ENCODE measurements at regions not wholly inside any gene's neighbourhood (a gene's known extent, or its start where the extent isn't known, plus 50 kb on each side); places are given as distances from the start of the nearest gene placed in this dataset.
"Not testable (repeated sequence)": the region's sequence is repeated elsewhere in the genome, so short reads cannot be mapped to it uniquely, and the experiment has no call there.

GRCh38 chr3:159340877-159341500, 539.1 kb downstream of the MFSD1 start:
- no peak overlapping the region for H3K4me2 ChIP-seq (ENCODE audit: low read length)
- H3K4me3 ChIP-seq (ENCODE audit: low read length), result no peak overlapping the region

GRCh38 chr3:159346271-159346903, 544.5 kb downstream of the MFSD1 start:
- Histone ChIP-seq H3K27me3 (ENCODE audit: control insufficient read depth, insufficient read depth, low read length) (peaks cover 6% of the 10 kb centered on the region), H3K9ac (ENCODE audit: low read depth, low read length) (no peak overlapping the region), H3K4me1 (ENCODE audit: control insufficient read depth, insufficient read depth, low read length) (no peaks in the 10 kb centered on the region), H3K4me2 (ENCODE audit: low read length) (no peak overlapping the region), H3K36me3 (ENCODE audit: insufficient read depth, low read length) (no peaks in the 10 kb centered on the region), H3K4me3 (ENCODE audit: low read length) (no peak overlapping the region), H3K9me3 (replicated peaks; ENCODE audit: low read length) (no peaks in the 10 kb centered on the region)

More at GRCh38 chr3:159340877-159341500, 539.1 kb downstream of the MFSD1 start:
- no peaks in the 10 kb centered on the region for H3K9me3 ChIP-seq (replicated peaks; ENCODE audit: low read length)
- no peak overlapping the region for H3K9ac ChIP-seq (ENCODE audit: low read depth, low read length)
- no peaks in the 10 kb centered on the region for H3K36me3 ChIP-seq (ENCODE audit: insufficient read depth, low read length)
- H3K4me1 ChIP-seq (ENCODE audit: control insufficient read depth, insufficient read depth, low read length), result no peaks in the 10 kb centered on the region
- H3K27me3 ChIP-seq (ENCODE audit: control insufficient read depth, insufficient read depth, low read length), result no peaks in the 10 kb centered on the region

DNA sequence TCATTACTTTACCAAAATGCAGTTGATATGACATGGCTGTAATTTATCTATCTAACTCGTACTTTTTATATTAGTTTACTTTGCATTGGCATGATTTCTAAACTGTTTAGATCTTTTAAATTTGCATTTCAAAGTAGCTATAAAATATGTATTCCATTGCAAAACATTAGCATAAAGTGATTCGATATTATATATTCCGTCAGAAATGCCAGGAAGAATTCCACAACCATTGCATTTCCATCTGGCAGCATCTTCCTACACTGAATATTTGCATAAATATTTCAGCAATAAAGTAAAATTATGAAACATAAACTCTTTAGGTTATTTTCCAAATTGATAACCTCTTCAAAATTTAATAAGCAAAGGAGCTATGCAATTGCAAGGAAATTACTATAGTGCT, 546.6 kb downstream of the MFSD1 start:
- Histone ChIP-seq H3K4me2 (ENCODE audit: low read length) (no peak overlapping the region), H3K27me3 (ENCODE audit: control insufficient read depth, insufficient read depth, low read length) (peaks cover 6% of the 10 kb centered on the region), H3K4me3 (ENCODE audit: low read length) (no peak overlapping the region)

DNA sequence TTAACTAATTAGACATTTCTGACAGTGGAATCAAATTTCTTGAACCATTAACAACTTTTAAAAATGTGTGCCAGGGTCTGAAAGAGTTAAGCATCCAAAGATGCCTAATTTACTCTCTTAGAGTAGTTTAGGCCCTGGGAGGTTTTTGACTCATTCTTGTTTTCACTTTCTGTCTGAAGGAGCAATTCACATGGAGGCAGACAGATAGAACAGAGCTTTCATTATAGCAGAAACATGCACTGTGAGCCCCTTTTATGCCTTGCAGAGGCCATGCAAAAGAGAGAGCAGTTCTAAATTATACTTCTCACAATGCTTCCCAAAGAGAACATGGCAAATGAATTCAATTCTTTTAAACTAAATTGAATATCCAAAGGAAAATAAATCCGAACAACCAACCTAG, 554.8 kb downstream of the MFSD1 start:
- H3K4me2 ChIP-seq (ENCODE audit: low read length), result no peak overlapping the region
- H3K9ac ChIP-seq (ENCODE audit: low read depth, low read length), result no peak overlapping the region
- H3K4me3 ChIP-seq (ENCODE audit: low read length), result no peak overlapping the region
- no peaks in the 10 kb centered on the region for H3K4me1 ChIP-seq (ENCODE audit: control insufficient read depth, insufficient read depth, low read length)
- no peaks in the 10 kb centered on the region for H3K9me3 ChIP-seq (replicated peaks; ENCODE audit: low read length)
- no peaks in the 10 kb centered on the region for H3K27me3 ChIP-seq (ENCODE audit: control insufficient read depth, insufficient read depth, low read length)
- H3K36me3 ChIP-seq (ENCODE audit: insufficient read depth, low read length), result no peaks in the 10 kb centered on the region

More for the DNA sequence above, 546.6 kb downstream of the MFSD1 start:
- H3K9ac ChIP-seq (ENCODE audit: low read depth, low read length), result no peak overlapping the region
- no peaks in the 10 kb centered on the region for H3K4me1 ChIP-seq (ENCODE audit: control insufficient read depth, insufficient read depth, low read length)
- no peaks in the 10 kb centered on the region for H3K9me3 ChIP-seq (replicated peaks; ENCODE audit: low read length)
- H3K36me3 ChIP-seq (ENCODE audit: insufficient read depth, low read length), result no peaks in the 10 kb centered on the region

DNA sequence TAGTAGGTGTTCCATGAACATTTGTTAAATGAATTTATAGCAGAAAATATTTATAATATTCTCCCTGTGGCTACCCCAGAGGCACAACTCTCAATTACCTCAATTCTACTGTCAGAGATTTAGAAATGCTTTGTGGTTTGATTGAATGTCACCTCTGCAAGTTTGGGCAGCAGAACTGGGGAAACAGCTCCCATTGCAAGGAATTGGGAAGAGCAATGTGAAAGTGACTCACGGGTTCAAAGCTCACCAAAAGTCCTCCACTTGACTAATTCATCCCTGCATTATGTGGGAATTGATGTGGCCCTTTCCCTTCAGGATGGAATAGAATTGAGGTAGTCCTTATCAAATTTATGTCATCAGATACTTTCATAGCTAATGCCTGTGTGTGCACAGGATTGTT, 562.7 kb downstream of the MFSD1 start:
- no peaks in the 10 kb centered on the region for H3K9me3 ChIP-seq (replicated peaks; ENCODE audit: low read length)
- no peak overlapping the region for H3K4me2 ChIP-seq (ENCODE audit: low read length)
- no peak overlapping the region for H3K4me3 ChIP-seq (ENCODE audit: low read length)
- no peaks in the 10 kb centered on the region for H3K4me1 ChIP-seq (ENCODE audit: control insufficient read depth, insufficient read depth, low read length)
- H3K9ac ChIP-seq (ENCODE audit: low read depth, low read length), result no peak overlapping the region
- H3K27me3 ChIP-seq (ENCODE audit: control insufficient read depth, insufficient read depth, low read length), result no peaks in the 10 kb centered on the region
- H3K36me3 ChIP-seq (ENCODE audit: insufficient read depth, low read length), result no peaks in the 10 kb centered on the region

- H3K4me3 ChIP-seq (ENCODE audit: low read length), result no peak overlapping the region
- no peak overlapping the region for H3K4me2 ChIP-seq (ENCODE audit: low read length)
Measured at GRCh38 chr3:159366476-159366875, 564.6 kb downstream of the MFSD1 start.

DNA sequence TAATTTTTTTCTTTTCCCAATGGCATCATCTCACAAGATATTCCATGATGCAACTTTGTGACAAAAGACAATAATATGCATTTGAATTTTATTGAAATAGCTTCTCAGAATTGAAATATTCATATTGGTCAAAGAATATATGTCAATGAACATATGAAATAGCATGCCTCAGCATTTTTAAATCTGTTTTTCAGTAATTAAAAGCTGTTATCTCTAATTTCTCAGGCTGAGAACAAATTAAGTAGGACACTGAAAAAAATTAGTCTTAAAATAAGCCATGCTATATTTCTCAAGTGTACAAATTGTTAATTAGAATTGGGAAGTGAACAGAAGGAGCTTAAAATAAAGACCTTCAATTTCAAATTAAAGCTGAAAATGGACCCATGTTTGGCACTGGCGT, 570.1 kb downstream of the MFSD1 start:
- Histone ChIP-seq H3K9me3 (replicated peaks; ENCODE audit: low read length) (no peaks in the 10 kb centered on the region), H3K4me2 (ENCODE audit: low read length) (no peak overlapping the region), H3K4me3 (ENCODE audit: low read length) (no peak overlapping the region), H3K36me3 (ENCODE audit: insufficient read depth, low read length) (no peaks in the 10 kb centered on the region), H3K9ac (ENCODE audit: low read depth, low read length) (no peak overlapping the region), H3K27me3 (ENCODE audit: control insufficient read depth, insufficient read depth, low read length) (no peaks in the 10 kb centered on the region), H3K4me1 (ENCODE audit: control insufficient read depth, insufficient read depth, low read length) (no peaks in the 10 kb centered on the region)

More at GRCh38 chr3:159366476-159366875, 564.6 kb downstream of the MFSD1 start:
- H3K36me3 ChIP-seq (ENCODE audit: insufficient read depth, low read length), result no peaks in the 10 kb centered on the region
- no peak overlapping the region for H3K9ac ChIP-seq (ENCODE audit: low read depth, low read length)
- no peaks in the 10 kb centered on the region for H3K4me1 ChIP-seq (ENCODE audit: control insufficient read depth, insufficient read depth, low read length)
- H3K27me3 ChIP-seq (ENCODE audit: control insufficient read depth, insufficient read depth, low read length), result no peaks in the 10 kb centered on the region
- no peaks in the 10 kb centered on the region for H3K9me3 ChIP-seq (replicated peaks; ENCODE audit: low read length)

DNA sequence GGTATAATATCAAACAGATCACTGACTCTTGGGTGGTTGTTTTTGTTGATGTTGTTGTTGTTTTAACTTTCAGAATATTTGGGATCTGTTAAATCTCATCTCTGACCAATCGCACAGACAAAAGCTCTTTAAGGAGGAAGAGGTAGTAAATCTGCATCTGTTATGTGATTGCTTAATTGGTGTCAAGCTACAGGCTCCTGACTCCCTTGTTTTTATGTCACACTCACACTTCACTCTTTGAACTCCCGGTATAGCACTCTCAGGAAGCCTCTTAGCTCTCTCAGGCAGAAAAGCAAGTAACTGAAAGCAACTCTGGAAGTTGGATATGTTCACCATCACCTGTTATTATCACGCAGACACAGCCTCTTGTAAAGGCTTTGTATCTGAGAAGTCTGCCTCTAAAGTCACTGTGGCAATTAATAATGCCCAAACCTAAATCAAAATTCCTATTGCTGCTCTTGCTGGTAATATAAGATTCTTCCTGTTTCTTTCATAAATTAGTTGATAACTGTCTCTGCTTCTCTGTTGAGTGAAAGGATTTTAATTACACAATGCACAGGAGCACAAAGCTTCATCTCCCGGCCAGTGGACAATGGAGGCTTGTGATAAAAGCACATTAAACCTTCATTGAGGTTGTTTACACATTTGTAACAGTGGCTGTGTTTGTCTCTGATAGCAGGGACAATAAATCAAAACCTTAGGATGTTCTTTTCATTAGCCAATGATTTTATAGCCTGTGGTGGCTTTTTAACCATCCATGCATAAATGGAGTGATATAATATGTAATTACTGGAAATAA, 576.7 kb downstream of the MFSD1 start:
- Histone ChIP-seq H3K4me2 (ENCODE audit: low read length) (no peak overlapping the region), H3K9me3 (replicated peaks; ENCODE audit: low read length) (no peaks in the 10 kb centered on the region)

GRCh38 chr3:159380891-159381290, 579.0 kb downstream of the MFSD1 start:
- no peak overlapping the region for H3K4me2 ChIP-seq (ENCODE audit: low read length)
- H3K4me1 ChIP-seq (ENCODE audit: control insufficient read depth, insufficient read depth, low read length), result no peaks in the 10 kb centered on the region
- no peak overlapping the region for H3K9ac ChIP-seq (ENCODE audit: low read depth, low read length)
- no peaks in the 10 kb centered on the region for H3K36me3 ChIP-seq (ENCODE audit: insufficient read depth, low read length)
- no peaks in the 10 kb centered on the region for H3K27me3 ChIP-seq (ENCODE audit: control insufficient read depth, insufficient read depth, low read length)
- H3K9me3 ChIP-seq (replicated peaks; ENCODE audit: low read length), result no peaks in the 10 kb centered on the region
- H3K4me3 ChIP-seq (ENCODE audit: low read length), result no peak overlapping the region

More for the DNA sequence above, 576.7 kb downstream of the MFSD1 start:
- H3K36me3 ChIP-seq (ENCODE audit: insufficient read depth, low read length), result no peaks in the 10 kb centered on the region
- no peaks in the 10 kb centered on the region for H3K4me1 ChIP-seq (ENCODE audit: control insufficient read depth, insufficient read depth, low read length)
- no peak overlapping the region for H3K9ac ChIP-seq (ENCODE audit: low read depth, low read length)
- H3K4me3 ChIP-seq (ENCODE audit: low read length), result no peak overlapping the region
- H3K27me3 ChIP-seq (ENCODE audit: control insufficient read depth, insufficient read depth, low read length), result no peaks in the 10 kb centered on the region

DNA sequence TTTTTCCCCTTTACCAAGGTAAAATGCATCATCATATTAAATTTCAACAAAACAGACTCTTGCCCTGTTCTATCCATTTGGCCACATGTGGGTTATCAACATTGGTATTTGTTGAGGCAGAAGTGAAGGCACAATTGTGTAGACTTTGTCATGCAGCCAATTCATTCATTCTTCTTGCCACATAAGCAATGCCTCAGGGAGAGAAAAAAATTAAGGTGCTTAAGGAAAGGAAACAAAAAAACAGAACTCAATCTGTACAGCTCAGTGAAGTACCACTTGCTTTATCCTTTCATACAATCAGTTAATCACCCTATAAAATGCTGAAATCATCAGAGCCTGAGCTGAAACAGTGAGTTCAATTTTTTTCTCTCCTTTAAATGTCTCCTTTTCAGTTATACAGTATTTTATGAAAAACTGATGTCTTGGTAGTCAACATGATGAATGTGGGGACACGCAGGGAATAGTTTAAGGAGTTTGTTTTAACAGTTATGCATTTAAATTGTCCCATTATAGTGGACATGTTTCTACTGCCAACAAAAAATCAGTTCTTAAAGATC, 588.9 kb downstream of the MFSD1 start:
- no peaks in the 10 kb centered on the region for H3K4me1 ChIP-seq (ENCODE audit: control insufficient read depth, insufficient read depth, low read length)
- no peak overlapping the region for H3K9ac ChIP-seq (ENCODE audit: low read depth, low read length)
- no peaks in the 10 kb centered on the region for H3K9me3 ChIP-seq (replicated peaks; ENCODE audit: low read length)
- H3K4me2 ChIP-seq (ENCODE audit: low read length), result no peak overlapping the region
- no peaks in the 10 kb centered on the region for H3K36me3 ChIP-seq (ENCODE audit: insufficient read depth, low read length)
- H3K4me3 ChIP-seq (ENCODE audit: low read length), result no peak overlapping the region
- no peaks in the 10 kb centered on the region for H3K27me3 ChIP-seq (ENCODE audit: control insufficient read depth, insufficient read depth, low read length)

GRCh38 chr3:159397683-159398082, 591.0 kb upstream of the IL12A start:
- not testable (repeated sequence) for H3K36me3 ChIP-seq (ENCODE audit: insufficient read depth, low read length); H3K9ac ChIP-seq (ENCODE audit: low read depth, low read length); H3K4me2 ChIP-seq (ENCODE audit: low read length); H3K4me3 ChIP-seq (ENCODE audit: low read length); H3K27me3 ChIP-seq (ENCODE audit: control insufficient read depth, insufficient read depth, low read length); H3K9me3 ChIP-seq (replicated peaks; ENCODE audit: low read length); H3K4me1 ChIP-seq (ENCODE audit: control insufficient read depth, insufficient read depth, low read length)
